ENCODE measurements at regions not wholly inside any gene's neighbourhood (a gene's known extent, or its start where the extent isn't known, plus 50 kb on each side); places are given as distances from the start of the nearest gene placed in this dataset.

- TF ChIP-seq, protein P1, sequence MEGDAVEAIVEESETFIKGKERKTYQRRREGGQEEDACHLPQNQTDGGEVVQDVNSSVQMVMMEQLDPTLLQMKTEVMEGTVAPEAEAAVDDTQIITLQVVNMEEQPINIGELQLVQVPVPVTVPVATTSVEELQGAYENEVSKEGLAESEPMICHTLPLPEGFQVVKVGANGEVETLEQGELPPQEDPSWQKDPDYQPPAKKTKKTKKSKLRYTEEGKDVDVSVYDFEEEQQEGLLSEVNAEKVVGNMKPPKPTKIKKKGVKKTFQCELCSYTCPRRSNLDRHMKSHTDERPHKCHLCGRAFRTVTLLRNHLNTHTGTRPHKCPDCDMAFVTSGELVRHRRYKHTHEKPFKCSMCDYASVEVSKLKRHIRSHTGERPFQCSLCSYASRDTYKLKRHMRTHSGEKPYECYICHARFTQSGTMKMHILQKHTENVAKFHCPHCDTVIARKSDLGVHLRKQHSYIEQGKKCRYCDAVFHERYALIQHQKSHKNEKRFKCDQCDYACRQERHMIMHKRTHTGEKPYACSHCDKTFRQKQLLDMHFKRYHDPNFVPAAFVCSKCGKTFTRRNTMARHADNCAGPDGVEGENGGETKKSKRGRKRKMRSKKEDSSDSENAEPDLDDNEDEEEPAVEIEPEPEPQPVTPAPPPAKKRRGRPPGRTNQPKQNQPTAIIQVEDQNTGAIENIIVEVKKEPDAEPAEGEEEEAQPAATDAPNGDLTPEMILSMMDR (IDR thresholded peaks at IDR 0.05), result no peak
- DNase-seq (no peak), ATAC-seq (peak in 1 of 8 donors; percentile 46)
- Histone ChIP-seq H3K4me1 (peaks cover 0 to 16% (median 8%) of the 10 kb centered on the region in 9 donors), H3K4me3 (no peak overlapping the region), H3K27me3 (no peaks in the 10 kb centered on the region), H3K27ac (no peak overlapping the region), H3K36me3 (no peaks in the 10 kb centered on the region), H3K9me3 (no peaks in the 10 kb centered on the region)
- intact Hi-C loops (cut with DNase I), result no loop called here
These were observed 119.7 kb upstream of the BACH2 start for GRCh38 chr6:90416322-90416721.

- no peak overlapping the region for H3K4me3 ChIP-seq
- no peaks in the 10 kb centered on the region for H3K36me3 ChIP-seq
- intact Hi-C loops (cut with DNase I), result no loop called here
- no peak overlapping the region for H3K27ac ChIP-seq
- no peak for DNase-seq
- H3K9me3 ChIP-seq, result no peaks in the 10 kb centered on the region
- WGBS, 2 donors, result 85 to 100% methylated on average over 2 of the region's 2 CpGs
- no peak for ATAC-seq
- TF ChIP-seq, protein P1 (IDR thresholded peaks at IDR 0.05), result no peak
- peaks cover 0 to 16% (median 8%) of the 10 kb centered on the region in 9 donors for H3K4me1 ChIP-seq
- H3K27me3 ChIP-seq, result no peaks in the 10 kb centered on the region
These were observed 118.5 kb upstream of the BACH2 start for GRCh38 chr6:90415178-90415577.

- no peak for ATAC-seq
- no peak overlapping the region for H3K27ac ChIP-seq
- intact Hi-C loops (cut with DNase I), result no loop called here
- H3K9me3 ChIP-seq, result no peaks in the 10 kb centered on the region
- 74 to 81% methylated on average over 5 of the region's 5 CpGs for WGBS, 2 donors
- TF ChIP-seq, protein P1 (IDR thresholded peaks at IDR 0.05), result no peak
- no peaks in the 10 kb centered on the region for H3K36me3 ChIP-seq
- no peak for DNase-seq
- no peaks in the 10 kb centered on the region for H3K27me3 ChIP-seq
- no peak overlapping the region for H3K4me3 ChIP-seq
- peaks cover 0 to 16% (median 8%) of the 10 kb centered on the region in 9 donors for H3K4me1 ChIP-seq
These were observed 117.7 kb upstream of the BACH2 start for GRCh38 chr6:90414352-90414751.

DNA sequence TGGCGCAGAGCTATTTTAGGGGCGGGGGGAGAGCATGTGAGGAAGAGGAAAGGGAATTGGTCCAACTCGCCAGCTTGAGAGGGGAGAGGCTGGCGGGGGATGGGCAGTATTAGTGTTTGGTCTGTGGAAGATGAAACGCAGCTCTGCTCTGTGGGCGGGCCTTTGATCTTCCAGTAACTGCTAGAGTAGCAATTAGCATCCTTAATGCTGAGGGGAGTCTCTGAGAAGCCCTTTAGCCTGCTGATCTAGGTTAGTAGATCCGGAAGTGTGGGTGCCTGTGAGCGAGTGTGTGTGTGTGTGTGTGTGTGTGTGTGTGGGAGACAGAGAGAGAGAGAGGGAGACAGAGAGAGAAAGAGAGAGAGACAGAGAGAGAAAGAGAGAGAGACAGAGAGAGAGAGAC, 117.2 kb upstream of the BACH2 start:
- intact Hi-C loops (cut with DNase I), result no loop called here
- TF ChIP-seq, protein P1 (IDR thresholded peaks at IDR 0.05), result no peak
- no peaks in the 10 kb centered on the region for H3K27me3 ChIP-seq
- H3K9me3 ChIP-seq, result no peaks in the 10 kb centered on the region
- 1% methylated on average over 8 of the region's 8 CpGs for whole genome bisulfite sequencing, 2 donors
- DNase-seq (peak in 1 of 2 donors; percentile 28), ATAC-seq (peak; percentile 25 to 57 (median 40))
- H3K4me1 ChIP-seq, result peaks cover 0 to 16% (median 8%) of the 10 kb centered on the region in 9 donors
- H3K36me3 ChIP-seq, result no peaks in the 10 kb centered on the region
- peak overlapping the region in 7 of 10 donors; percentile 12 to 42 (median 38) for H3K4me3 ChIP-seq
- H3K27ac ChIP-seq, result peak overlapping the region in 1 of 10 donors; percentile 17
